Keratinocyte (primary cell): ENCODE measurements at regions not wholly inside any gene's neighbourhood (a gene's known extent, or its start where the extent isn't known, plus 50 kb on each side); places are given as distances from the start of the nearest gene placed in this dataset.
"Not testable (repeated sequence)": the region's sequence is repeated elsewhere in the genome, so short reads cannot be mapped to it uniquely, and the experiment has no call there.

Experiments
- DNase-seq: peaks from one replicate; pipeline ENCODE4 v3.0.0-alpha.2; 2011; ENCODE audit warnings: low read depth, missing footprints, low spot score
- FAIRE-seq: peaks from 2 replicates; lab custom pipeline; 2011; peaks lifted over from hg19 to GRCh38; lab: Jason Lieb, UNC
- H2AFZ ChIP-seq: 2 replicates; pipeline ENCODE4 v1.6.0; 2012; ENCODE audit warnings: low read length, control low read depth, inconsistent platforms; ENCODE audit not compliant: control insufficient read depth
- H3K27ac ChIP-seq: 2 replicates; pipeline ENCODE4 v1.5.1; 2011; ENCODE audit warnings: low read length; ENCODE audit not compliant: control insufficient read depth, insufficient read depth
- H3K27me3 ChIP-seq: 3 replicates; pipeline ENCODE4 v1.6.0; 2011; ENCODE audit warnings: low read length; ENCODE audit not compliant: control insufficient read depth, insufficient read depth; ENCODE audit errors: extremely low read depth
- H3K36me3 ChIP-seq, 2 experiments: 2 replicates in 1 of 2; 3 replicates in 1 of 2; pipeline ENCODE4 v1.5.1; 2011; ENCODE audit warnings: low read length in 2 of 2, mild to moderate bottlenecking in 1 of 2; ENCODE audit not compliant: control insufficient read depth in 2 of 2, insufficient read depth in 2 of 2; ENCODE audit errors: extremely low read depth in 1 of 2
- H3K4me1 ChIP-seq: 3 replicates; pipeline ENCODE4 v1.5.1; 2011; ENCODE audit warnings: low read length; ENCODE audit not compliant: control insufficient read depth, insufficient read depth; ENCODE audit errors: extremely low read depth
- H3K4me2 ChIP-seq: 3 replicates; pipeline ENCODE4 v1.6.0; 2011; ENCODE audit warnings: low read depth, low read length; ENCODE audit not compliant: control insufficient read depth, insufficient read depth; ENCODE audit errors: extremely low read depth
- H3K4me3 ChIP-seq, 3 experiments: fragments of 200-600 bp in 1 of 3; sonication (generic) in 1 of 3; 2 replicates in 2 of 3; 3 replicates in 1 of 3; pipeline ENCODE4 v1.5.1; 2011 to 2016; ENCODE audit warnings: low read length in 3 of 3, mild to moderate bottlenecking in 3 of 3, control low read depth in 2 of 3, inconsistent platforms in 1 of 3, low read depth in 1 of 3, mixed read lengths in 1 of 3, mixed run types in 1 of 3, moderate library complexity in 1 of 3; ENCODE audit not compliant: control insufficient read depth in 2 of 3, insufficient read depth in 2 of 3; ENCODE audit errors: extremely low read depth in 1 of 3
- H3K79me2 ChIP-seq: 2 replicates; pipeline ENCODE4 v1.6.0; 2012; ENCODE audit warnings: low read length; ENCODE audit not compliant: control insufficient read depth, insufficient read depth
- H3K9ac ChIP-seq: 3 replicates; pipeline ENCODE4 v1.6.0; 2011; ENCODE audit warnings: low read length; ENCODE audit not compliant: control insufficient read depth, insufficient read depth; ENCODE audit errors: extremely low read depth
- H3K9me1 ChIP-seq: 3 replicates; pipeline ENCODE4 v1.6.0; 2011; ENCODE audit warnings: low read length; ENCODE audit not compliant: control insufficient read depth, insufficient read depth; ENCODE audit errors: extremely low read depth
- H3K9me3 ChIP-seq: 2 replicates; pipeline ENCODE4 v1.5.1; 2012; ENCODE audit warnings: low read depth, low read length; ENCODE audit not compliant: control insufficient read depth
- H4K20me1 ChIP-seq: 3 replicates; pipeline ENCODE4 v1.6.0; 2011; ENCODE audit warnings: low read length; ENCODE audit not compliant: control insufficient read depth, insufficient read depth; ENCODE audit errors: extremely low read depth
- CTCF ChIP-seq, 3 experiments: IDR thresholded peaks in 1 of 3; conservative IDR thresholded peaks in 1 of 3; optimal IDR thresholded peaks in 1 of 3; 2 replicates in 2 of 3; 3 replicates in 1 of 3; pipeline versions ENCODE3 to v1.5.1; 2011; ENCODE audit warnings: low read length in 3 of 3, mild to moderate bottlenecking in 3 of 3, moderate library complexity in 2 of 3, control low read depth in 1 of 3, inconsistent platforms in 1 of 3; ENCODE audit not compliant: insufficient read depth in 2 of 3; ENCODE audit errors: extremely low read depth in 1 of 3
- EZH2 ChIP-seq: IDR thresholded peaks from one replicate; pipeline ENCODE4 v1.6.1; 2012; ENCODE audit warnings: inconsistent platforms, mild to moderate bottlenecking, low read length, moderate library complexity
- dilution Hi-C: fragments of 300-500 bp; cut with MboI; formaldehyde crosslinking; loops from one replicate; pipeline ENCODE4 v1.7.0; 2020; ENCODE audit warnings: low sequenced_read_pairs; ENCODE audit not compliant: extremely low pct_ligation_motif_present

GRCh38 chr6:137581019-137581707 is 87.0 kb upstream of the OLIG3 start:
- no peak for DNase-seq
- no peak overlapping the region for H3K4me2 ChIP-seq
- H3K79me2 ChIP-seq, result no peaks in the 10 kb centered on the region
- FAIRE-seq, result no peak
- no peaks in the 10 kb centered on the region for H4K20me1 ChIP-seq
- dilution Hi-C loops, result no loop called here
- H3K9me3 ChIP-seq, result no peaks in the 10 kb centered on the region
- H3K27me3 ChIP-seq, result peaks cover 4% of the 10 kb centered on the region
- no peaks in the 10 kb centered on the region for H3K9me1 ChIP-seq
- no peaks in the 10 kb centered on the region for H3K36me3 ChIP-seq
- H3K4me1 ChIP-seq, result no peaks in the 10 kb centered on the region
- H3K27ac ChIP-seq, result no peak overlapping the region
- TF ChIP-seq CTCF (optimal IDR thresholded peaks at IDR 0.05 in 1 of 3, IDR thresholded peaks at IDR 0.05 in 1 of 3, conservative IDR thresholded peaks at IDR 0.05 in 1 of 3; ENCODE audit: extremely low read depth in 1 of 3, insufficient read depth in 2 of 3, low read length in 3 of 3) (no peak), EZH2 (no peak)
- H3K4me3 ChIP-seq, result no peak overlapping the region
- no peak overlapping the region for H2AFZ ChIP-seq
- H3K9ac ChIP-seq, result no peak overlapping the region

GRCh38 chr6:137583519-137583918 is 89.3 kb upstream of the OLIG3 start:
- H3K9me1 ChIP-seq, H3K79me2 ChIP-seq, DNase-seq, H3K27ac ChIP-seq, H4K20me1 ChIP-seq, H2AFZ ChIP-seq, FAIRE-seq, H3K9ac ChIP-seq, H3K36me3 ChIP-seq, H3K4me3 ChIP-seq, H3K27me3 ChIP-seq, dilution Hi-C loops, H3K4me1 ChIP-seq, H3K9me3 ChIP-seq, H3K4me2 ChIP-seq: not testable (repeated sequence)

GRCh38 chr6:137588472-137588871 is 94.3 kb upstream of the OLIG3 start:
- FAIRE-seq (no peak), DNase-seq (no peak)
- Histone ChIP-seq H2AFZ (no peak overlapping the region), H3K79me2 (no peaks in the 10 kb centered on the region), H3K4me1 (peaks cover 3% of the 10 kb centered on the region), H3K27me3 (peaks cover 7% of the 10 kb centered on the region), H3K4me2 (no peak overlapping the region), H3K9me1 (no peaks in the 10 kb centered on the region), H3K36me3 (no peaks in the 10 kb centered on the region), H4K20me1 (no peaks in the 10 kb centered on the region), H3K27ac (no peak overlapping the region), H3K4me3 (no peak overlapping the region), H3K9ac (no peak overlapping the region), H3K9me3 (peaks cover 2% of the 10 kb centered on the region)
- dilution Hi-C loops, result no loop called here
- TF ChIP-seq CTCF (optimal IDR thresholded peaks at IDR 0.05 in 1 of 3, IDR thresholded peaks at IDR 0.05 in 1 of 3, conservative IDR thresholded peaks at IDR 0.05 in 1 of 3; ENCODE audit: extremely low read depth in 1 of 3, insufficient read depth in 2 of 3, low read length in 3 of 3) (no peak), EZH2 (no peak)
